Testis (tissue), 2 donors: ENCODE measurements at regions not wholly inside any gene's neighbourhood (a gene's known extent, or its start where the extent isn't known, plus 50 kb on each side); places are given as distances from the start of the nearest gene placed in this dataset.

ENCODE experiments used
- POLR2A ChIP-seq: fragments of 450-650 bp; IDR thresholded peaks from one replicate; pipeline ENCODE4 v1.6.1; 2017; ENCODE audit warnings: antibody characterized with exemption, mild to moderate bottlenecking, moderate library complexity
- TF ChIP-seq, protein P1 (sequence below), 3 experiments: fragments of 450-650 bp in 2 of 3; fragments of 200-600 bp in 1 of 3; sonication (generic) in 1 of 3; IDR thresholded peaks; one replicate each; pipeline ENCODE4 v1.5.1; 2016 to 2019; ENCODE audit warnings: antibody characterized with exemption in 3 of 3, mild to moderate bottlenecking in 2 of 3, moderate library complexity in 1 of 3

DNA sequence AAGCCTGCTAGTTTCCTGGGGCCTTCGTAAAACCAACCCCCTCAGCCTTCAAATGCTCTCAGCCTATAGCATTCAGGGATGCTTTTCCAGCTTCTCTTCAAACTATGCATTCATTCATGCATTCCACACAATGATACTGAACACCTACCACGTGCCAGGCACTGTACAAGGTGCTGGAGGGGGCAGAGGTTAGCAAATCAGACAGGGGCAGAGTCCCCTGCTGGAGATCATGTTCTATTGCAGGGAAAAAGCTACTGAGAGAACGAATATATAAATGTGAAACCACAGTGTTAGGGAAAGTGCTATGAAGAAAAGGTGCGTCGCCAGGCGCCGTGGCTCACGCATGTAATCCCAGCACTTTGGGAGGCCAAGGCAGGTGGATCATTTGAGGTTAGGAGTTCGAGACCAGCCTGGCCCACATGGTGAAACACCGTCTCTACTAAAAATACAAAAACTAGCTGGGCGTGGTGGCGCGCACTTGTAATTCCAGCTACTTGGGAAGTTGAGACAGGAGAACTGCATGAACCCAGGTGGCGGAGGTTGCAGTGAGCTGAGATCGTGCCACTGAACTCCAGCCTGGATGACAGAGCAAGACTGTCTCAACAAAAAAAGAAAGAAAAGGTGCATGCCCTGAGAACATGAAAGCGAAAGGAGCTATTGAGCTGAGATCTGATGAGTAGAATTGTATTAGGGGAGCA lies 64.6 kb upstream of the CALN1 start:
- TF ChIP-seq, protein P1, sequence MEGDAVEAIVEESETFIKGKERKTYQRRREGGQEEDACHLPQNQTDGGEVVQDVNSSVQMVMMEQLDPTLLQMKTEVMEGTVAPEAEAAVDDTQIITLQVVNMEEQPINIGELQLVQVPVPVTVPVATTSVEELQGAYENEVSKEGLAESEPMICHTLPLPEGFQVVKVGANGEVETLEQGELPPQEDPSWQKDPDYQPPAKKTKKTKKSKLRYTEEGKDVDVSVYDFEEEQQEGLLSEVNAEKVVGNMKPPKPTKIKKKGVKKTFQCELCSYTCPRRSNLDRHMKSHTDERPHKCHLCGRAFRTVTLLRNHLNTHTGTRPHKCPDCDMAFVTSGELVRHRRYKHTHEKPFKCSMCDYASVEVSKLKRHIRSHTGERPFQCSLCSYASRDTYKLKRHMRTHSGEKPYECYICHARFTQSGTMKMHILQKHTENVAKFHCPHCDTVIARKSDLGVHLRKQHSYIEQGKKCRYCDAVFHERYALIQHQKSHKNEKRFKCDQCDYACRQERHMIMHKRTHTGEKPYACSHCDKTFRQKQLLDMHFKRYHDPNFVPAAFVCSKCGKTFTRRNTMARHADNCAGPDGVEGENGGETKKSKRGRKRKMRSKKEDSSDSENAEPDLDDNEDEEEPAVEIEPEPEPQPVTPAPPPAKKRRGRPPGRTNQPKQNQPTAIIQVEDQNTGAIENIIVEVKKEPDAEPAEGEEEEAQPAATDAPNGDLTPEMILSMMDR (IDR thresholded peaks at IDR 0.05) = no peak
- no peak for TF ChIP-seq POLR2A
